Uterus (tissue), 3 donors: ENCODE measurements at regions not wholly inside any gene's neighbourhood (a gene's known extent, or its start where the extent isn't known, plus 50 kb on each side); places are given as distances from the start of the nearest gene placed in this dataset.

Experiments
- DNase-seq, 2 donors: peaks; one replicate each; pipeline ENCODE4 v3.0.0-alpha.2; 2019 to 2020
- H3K27ac ChIP-seq, 2 donors: fragments of 200-600 bp; sonication (generic); 1 replicate in 1 of 2; 2 replicates in 1 of 2; pipeline ENCODE4 v1.5.1; 2016 to 2018
- H3K27me3 ChIP-seq, 2 donors: fragments of 200-600 bp; sonication (generic); one replicate each; pipeline ENCODE4 v1.5.1; 2018 to 2019; ENCODE audit warnings: control low read depth in 1 of 2
- H3K36me3 ChIP-seq, 2 donors: fragments of 200-600 bp; sonication (generic); one replicate each; pipeline ENCODE4 v1.5.1; 2019; ENCODE audit warnings: control low read depth in 1 of 2
- H3K4me1 ChIP-seq, 2 donors: fragments of 200-600 bp; sonication (generic); one replicate each; pipeline ENCODE4 v1.5.1; 2018 to 2019; ENCODE audit warnings: control low read depth in 1 of 2
- H3K4me3 ChIP-seq, 2 donors: fragments of 200-600 bp; sonication (generic); 1 replicate in 1 of 2; 2 replicates in 1 of 2; pipeline ENCODE4 v1.5.1; 2018 to 2019; ENCODE audit warnings: mild to moderate bottlenecking in 1 of 2
- H3K9me3 ChIP-seq, 2 donors: fragments of 200-600 bp; sonication (generic); one replicate each; pipeline ENCODE4 v1.5.1; 2019; ENCODE audit warnings: control low read depth in 1 of 2
- POLR2A ChIP-seq, 2 donors: fragments of 450-650 bp; IDR thresholded peaks; one replicate each; pipeline ENCODE4 v1.6.1; 2016; ENCODE audit warnings: antibody characterized with exemption in 2 of 2, mild to moderate bottlenecking in 1 of 2, moderate library complexity in 1 of 2
- intact Hi-C: fragments of 100-400 bp; cut with DNase I; formaldehyde crosslinking; loops from one replicate; pipeline ENCODE4 v1.15.1; 2023; ENCODE audit warnings: low total_unique reads
- TF ChIP-seq, protein P1 (sequence below), 4 experiments: fragments of 200-600 bp in 2 of 4; fragments of 450-650 bp in 2 of 4; sonication (generic) in 2 of 4; IDR thresholded peaks; one replicate each; pipeline ENCODE4 v1.5.1; 2016 to 2019; ENCODE audit warnings: antibody characterized with exemption in 4 of 4, mild to moderate bottlenecking in 2 of 4, moderate library complexity in 1 of 4
- donor health status: DM: yes; HTN: yes; CAD: no.

DNA sequence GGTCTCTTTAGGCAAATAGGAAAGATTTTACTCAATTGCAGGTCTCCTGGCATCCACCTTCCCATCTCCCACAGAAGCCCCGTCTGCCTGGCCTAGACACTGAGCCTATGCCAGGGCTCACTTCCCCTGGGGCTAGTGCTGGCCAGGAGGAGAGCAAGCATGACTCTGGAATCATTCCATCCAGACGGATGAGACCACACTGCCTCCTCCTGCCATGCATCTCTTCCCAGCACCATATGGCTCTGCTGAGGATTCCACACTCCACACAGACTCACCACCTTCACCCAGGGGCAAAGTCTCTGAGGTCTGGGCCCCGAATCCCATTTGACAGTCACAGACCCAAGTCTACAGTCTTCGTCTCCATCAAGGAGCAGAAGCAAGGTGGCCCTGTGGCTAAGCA lies 346.5 kb downstream of the C16orf95 start:
- Histone ChIP-seq H3K4me3 (no peak overlapping the region), H3K27me3 (no peaks in the 10 kb centered on the region), H3K27ac (no peak overlapping the region), H3K9me3 (no peaks in the 10 kb centered on the region), H3K4me1 (no peaks in the 10 kb centered on the region), H3K36me3 (no peaks in the 10 kb centered on the region)
- TF ChIP-seq, protein P1, sequence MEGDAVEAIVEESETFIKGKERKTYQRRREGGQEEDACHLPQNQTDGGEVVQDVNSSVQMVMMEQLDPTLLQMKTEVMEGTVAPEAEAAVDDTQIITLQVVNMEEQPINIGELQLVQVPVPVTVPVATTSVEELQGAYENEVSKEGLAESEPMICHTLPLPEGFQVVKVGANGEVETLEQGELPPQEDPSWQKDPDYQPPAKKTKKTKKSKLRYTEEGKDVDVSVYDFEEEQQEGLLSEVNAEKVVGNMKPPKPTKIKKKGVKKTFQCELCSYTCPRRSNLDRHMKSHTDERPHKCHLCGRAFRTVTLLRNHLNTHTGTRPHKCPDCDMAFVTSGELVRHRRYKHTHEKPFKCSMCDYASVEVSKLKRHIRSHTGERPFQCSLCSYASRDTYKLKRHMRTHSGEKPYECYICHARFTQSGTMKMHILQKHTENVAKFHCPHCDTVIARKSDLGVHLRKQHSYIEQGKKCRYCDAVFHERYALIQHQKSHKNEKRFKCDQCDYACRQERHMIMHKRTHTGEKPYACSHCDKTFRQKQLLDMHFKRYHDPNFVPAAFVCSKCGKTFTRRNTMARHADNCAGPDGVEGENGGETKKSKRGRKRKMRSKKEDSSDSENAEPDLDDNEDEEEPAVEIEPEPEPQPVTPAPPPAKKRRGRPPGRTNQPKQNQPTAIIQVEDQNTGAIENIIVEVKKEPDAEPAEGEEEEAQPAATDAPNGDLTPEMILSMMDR (IDR thresholded peaks at IDR 0.05): no peak
- TF ChIP-seq POLR2A (IDR thresholded peaks at IDR 0.05): no peak
- intact Hi-C loops: no loop called here
- no peak for DNase-seq

DNA sequence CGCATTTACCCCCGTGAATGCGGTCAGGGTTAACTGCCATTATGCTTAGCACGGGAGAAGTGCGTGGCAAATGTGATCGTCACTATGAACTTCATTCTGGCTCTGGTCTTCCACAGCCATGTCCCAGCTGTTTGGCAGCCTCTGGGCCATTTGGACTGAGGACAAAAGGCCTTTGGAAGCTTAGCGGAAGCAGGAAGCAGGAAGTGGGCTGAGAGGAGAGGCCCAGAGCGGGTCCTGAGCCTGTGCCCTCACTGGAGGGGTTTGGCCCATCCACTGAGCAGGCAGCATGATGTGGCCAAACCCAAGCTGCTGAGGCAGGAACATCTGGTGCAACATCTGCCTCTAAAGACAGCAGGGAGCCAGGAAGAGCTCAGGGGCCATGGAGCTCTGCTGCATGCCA lies 345.9 kb downstream of the C16orf95 start:
- Histone ChIP-seq H3K4me1 (no peaks in the 10 kb centered on the region), H3K27me3 (no peaks in the 10 kb centered on the region), H3K27ac (no peak overlapping the region), H3K4me3 (no peak overlapping the region), H3K36me3 (no peaks in the 10 kb centered on the region), H3K9me3 (no peaks in the 10 kb centered on the region)
- TF ChIP-seq, protein P1 (IDR thresholded peaks at IDR 0.05): no peak
- TF ChIP-seq POLR2A (IDR thresholded peaks at IDR 0.05): no peak
- intact Hi-C loops: no loop called here
- DNase-seq: no peak

DNA sequence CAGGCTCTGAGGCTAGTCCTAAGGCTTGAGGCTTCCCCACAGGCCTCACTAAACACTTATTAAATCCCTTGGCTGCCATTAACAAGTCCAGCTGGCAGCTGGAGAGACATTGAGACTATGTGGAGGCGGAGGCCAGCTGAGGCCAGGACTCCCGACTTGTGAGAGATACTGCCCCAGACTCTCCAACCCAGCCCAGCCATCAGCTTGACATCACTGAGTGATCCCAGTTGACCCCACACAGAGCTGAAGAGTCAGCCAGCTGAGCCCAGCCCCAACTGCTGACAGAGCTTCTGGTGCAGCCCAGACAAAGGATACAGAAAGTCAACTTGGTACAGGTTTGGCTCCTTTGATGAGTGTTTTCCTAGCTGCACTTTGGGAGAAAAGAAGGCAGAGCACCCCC lies 343.1 kb downstream of the C16orf95 start:
- intact Hi-C loops: no loop called here
- no peaks in the 10 kb centered on the region for H3K36me3 ChIP-seq
- DNase-seq: no peak
- H3K9me3 ChIP-seq: no peaks in the 10 kb centered on the region
- no peak overlapping the region for H3K27ac ChIP-seq
- TF ChIP-seq POLR2A (IDR thresholded peaks at IDR 0.05): no peak
- TF ChIP-seq, protein P1 (IDR thresholded peaks at IDR 0.05): no peak
- H3K4me3 ChIP-seq: no peak overlapping the region
- H3K4me1 ChIP-seq: no peaks in the 10 kb centered on the region
- H3K27me3 ChIP-seq: no peaks in the 10 kb centered on the region

DNA sequence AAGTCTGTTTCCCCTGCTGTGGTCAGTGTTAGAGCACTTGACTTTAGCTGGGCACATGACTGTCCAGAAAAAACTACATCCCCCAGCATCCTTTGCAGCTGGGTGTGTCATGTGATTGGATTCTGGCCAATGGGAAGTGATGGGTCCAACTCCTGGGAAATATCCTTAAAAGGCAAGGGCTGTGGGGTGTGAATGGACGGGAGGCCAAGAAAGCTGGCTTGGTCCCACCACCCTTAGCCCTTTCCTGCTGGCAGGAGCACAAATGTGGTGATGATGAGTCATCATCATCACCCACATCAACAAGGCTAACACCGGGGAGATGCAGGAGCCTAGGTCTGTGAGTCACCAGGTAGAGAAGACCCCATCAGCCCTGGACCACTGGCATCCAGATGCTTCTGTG lies 341.7 kb downstream of the C16orf95 start:
- H3K4me1 ChIP-seq: no peaks in the 10 kb centered on the region
- no peak overlapping the region for H3K27ac ChIP-seq
- no peaks in the 10 kb centered on the region for H3K36me3 ChIP-seq
- intact Hi-C loops: no loop called here
- no peaks in the 10 kb centered on the region for H3K9me3 ChIP-seq
- TF ChIP-seq, protein P1 (IDR thresholded peaks at IDR 0.05): no peak
- TF ChIP-seq POLR2A (IDR thresholded peaks at IDR 0.05): no peak
- no peak for DNase-seq
- H3K27me3 ChIP-seq: no peaks in the 10 kb centered on the region
- no peak overlapping the region for H3K4me3 ChIP-seq

DNA sequence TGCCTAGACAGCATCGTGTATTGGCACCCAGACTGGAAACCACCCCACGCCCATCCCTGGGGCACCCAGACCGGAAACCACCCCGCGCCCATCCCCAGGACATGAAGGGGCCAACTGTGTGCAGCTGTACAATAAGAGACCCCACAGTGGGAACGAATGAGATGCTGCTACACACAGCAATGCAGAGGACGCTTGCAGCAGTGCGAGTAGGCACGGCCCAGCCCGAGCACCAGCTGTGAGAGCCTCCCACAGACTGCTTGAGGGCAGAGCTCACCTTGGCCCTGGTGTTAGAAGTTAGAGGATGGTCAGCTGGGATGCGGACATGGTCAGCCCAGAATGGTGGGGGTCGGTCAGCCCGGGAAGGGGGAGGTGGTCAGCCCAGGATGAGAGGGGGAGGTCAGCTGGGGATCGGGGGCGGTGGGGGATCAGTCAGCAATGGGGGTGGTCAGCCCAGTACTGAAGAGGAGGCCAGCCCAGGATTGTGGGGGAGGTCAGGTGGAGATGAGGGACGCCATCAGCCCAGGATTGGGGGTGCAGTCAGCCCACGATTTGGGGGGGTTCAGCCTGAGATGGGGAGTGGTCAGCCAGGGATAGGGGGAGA lies 340.0 kb downstream of the C16orf95 start:
- no peaks in the 10 kb centered on the region for H3K27me3 ChIP-seq
- no peaks in the 10 kb centered on the region for H3K9me3 ChIP-seq
- intact Hi-C loops: no loop called here
- H3K36me3 ChIP-seq: no peaks in the 10 kb centered on the region
- DNase-seq: no peak
- H3K4me1 ChIP-seq: no peaks in the 10 kb centered on the region
- TF ChIP-seq, protein P1 (IDR thresholded peaks at IDR 0.05): no peak
- no peak for TF ChIP-seq POLR2A (IDR thresholded peaks at IDR 0.05)
- H3K27ac ChIP-seq: no peak overlapping the region
- H3K4me3 ChIP-seq: no peak overlapping the region
